SK-N-MC (cell line): ENCODE measurements at regions not wholly inside any gene's neighbourhood (a gene's known extent, or its start where the extent isn't known, plus 50 kb on each side); places are given as distances from the start of the nearest gene placed in this dataset.

Experiments
- EZH2 ChIP-seq: fragments of 200-600 bp; sonication (generic); IDR thresholded peaks from one replicate; pipeline ENCODE4 v1.6.1; 2017; ENCODE audit warnings: antibody characterized with exemption
- FOXP2 ChIP-seq: optimal IDR thresholded peaks from 2 replicates; pipeline ENCODE3; 2011; ENCODE audit warnings: mild to moderate bottlenecking, moderate library complexity; ENCODE audit not compliant: insufficient read depth; ENCODE audit errors: extremely low read length, control extremely low read depth
- POLR2AphosphoS5 ChIP-seq: IDR thresholded peaks from 2 replicates; pipeline ENCODE4 v1.6.1; 2012; ENCODE audit warnings: mild to moderate bottlenecking, low read depth, low read length, borderline replicate concordance

DNA sequence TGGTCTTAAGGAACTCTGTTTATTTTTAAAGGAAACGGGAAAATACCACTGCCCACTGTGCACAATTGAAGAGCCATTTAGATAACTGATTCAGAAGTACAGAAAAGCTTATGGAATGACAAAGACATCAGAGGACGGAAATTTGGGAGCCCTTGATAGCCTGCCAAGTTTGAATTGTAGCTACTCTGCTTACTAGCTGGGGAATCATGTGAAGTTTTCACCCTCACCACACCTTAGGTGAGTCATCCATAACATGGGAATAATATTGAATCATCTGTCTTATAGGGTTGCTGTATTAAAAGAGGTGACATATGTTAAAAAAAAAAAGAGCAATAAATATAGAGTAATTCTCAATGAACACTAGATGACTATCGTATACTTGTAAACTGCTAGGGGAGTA lies 1104.2 kb downstream of the GATA3 start:
- TF ChIP-seq POLR2AphosphoS5 = no peak
- TF ChIP-seq EZH2 = no peak
- TF ChIP-seq FOXP2 = no peak
